ENCODE measurements at regions not wholly inside any gene's neighbourhood (a gene's known extent, or its start where the extent isn't known, plus 50 kb on each side); places are given as distances from the start of the nearest gene placed in this dataset.

DNA sequence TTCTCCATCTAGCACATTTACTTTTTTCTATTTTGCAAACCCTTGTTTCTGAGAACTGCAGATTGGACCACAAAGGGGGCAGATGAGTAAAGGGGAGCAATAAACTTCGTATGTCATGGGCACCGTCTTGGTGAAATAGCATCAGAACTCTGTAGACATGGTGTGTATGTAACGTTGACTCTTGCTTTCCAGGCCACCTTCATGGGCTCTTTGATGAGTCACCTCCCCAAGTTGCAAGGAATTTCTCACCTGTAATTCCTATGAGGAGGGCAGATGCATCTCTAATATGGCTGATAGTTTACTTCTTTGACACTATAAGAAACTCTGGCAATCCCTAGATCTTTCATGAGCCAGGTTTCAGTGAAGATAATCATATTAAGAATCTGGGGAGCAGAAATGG is 163.4 kb upstream of the PLPPR1 start:
- TF ChIP-seq CTCF (IDR thresholded peaks at IDR 0.05), result no peak
- no peak for TF ChIP-seq POLR2A (IDR thresholded peaks at IDR 0.05)

Measured in Peyer's patch (tissue), 4 donors.